ENCODE measurements at regions not wholly inside any gene's neighbourhood (a gene's known extent, or its start where the extent isn't known, plus 50 kb on each side); places are given as distances from the start of the nearest gene placed in this dataset.

DNA sequence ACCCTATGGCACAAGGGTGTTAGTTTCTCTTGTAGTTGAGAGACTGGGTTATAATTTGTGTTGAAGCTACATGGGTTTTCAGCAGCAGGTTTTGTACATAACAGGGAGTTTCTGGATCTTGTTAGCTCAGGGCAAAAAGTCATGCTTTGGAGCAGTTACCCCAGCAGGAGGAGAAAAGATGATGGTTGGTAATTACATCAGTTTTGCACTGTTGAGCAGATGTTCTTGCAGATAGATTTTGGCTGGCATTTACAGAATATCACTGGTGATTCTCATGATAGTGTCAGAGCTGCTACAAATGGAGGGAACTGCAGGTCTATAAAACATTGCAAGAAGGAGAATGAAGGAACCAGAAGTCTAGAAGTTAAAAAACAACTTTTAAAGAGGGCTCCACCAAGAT is 215.2 kb upstream of the ATP5MC3 start:
- Mint-ChIP-seq H3K4me1 (no peaks in the 10 kb centered on the region), H3K4me3 (no peak overlapping the region), H3K36me3 (ENCODE audit: low read depth) (no peaks in the 10 kb centered on the region), H3K27me3 (ENCODE audit: low read depth, poor library complexity) (peaks cover 11% of the 10 kb centered on the region), H3K9me3 (no peaks in the 10 kb centered on the region), H3K27ac (no peak overlapping the region)
- TF ChIP-seq, protein P1, sequence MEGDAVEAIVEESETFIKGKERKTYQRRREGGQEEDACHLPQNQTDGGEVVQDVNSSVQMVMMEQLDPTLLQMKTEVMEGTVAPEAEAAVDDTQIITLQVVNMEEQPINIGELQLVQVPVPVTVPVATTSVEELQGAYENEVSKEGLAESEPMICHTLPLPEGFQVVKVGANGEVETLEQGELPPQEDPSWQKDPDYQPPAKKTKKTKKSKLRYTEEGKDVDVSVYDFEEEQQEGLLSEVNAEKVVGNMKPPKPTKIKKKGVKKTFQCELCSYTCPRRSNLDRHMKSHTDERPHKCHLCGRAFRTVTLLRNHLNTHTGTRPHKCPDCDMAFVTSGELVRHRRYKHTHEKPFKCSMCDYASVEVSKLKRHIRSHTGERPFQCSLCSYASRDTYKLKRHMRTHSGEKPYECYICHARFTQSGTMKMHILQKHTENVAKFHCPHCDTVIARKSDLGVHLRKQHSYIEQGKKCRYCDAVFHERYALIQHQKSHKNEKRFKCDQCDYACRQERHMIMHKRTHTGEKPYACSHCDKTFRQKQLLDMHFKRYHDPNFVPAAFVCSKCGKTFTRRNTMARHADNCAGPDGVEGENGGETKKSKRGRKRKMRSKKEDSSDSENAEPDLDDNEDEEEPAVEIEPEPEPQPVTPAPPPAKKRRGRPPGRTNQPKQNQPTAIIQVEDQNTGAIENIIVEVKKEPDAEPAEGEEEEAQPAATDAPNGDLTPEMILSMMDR (IDR thresholded peaks at IDR 0.05), result no peak
- DNase-seq, result no peak

DNA sequence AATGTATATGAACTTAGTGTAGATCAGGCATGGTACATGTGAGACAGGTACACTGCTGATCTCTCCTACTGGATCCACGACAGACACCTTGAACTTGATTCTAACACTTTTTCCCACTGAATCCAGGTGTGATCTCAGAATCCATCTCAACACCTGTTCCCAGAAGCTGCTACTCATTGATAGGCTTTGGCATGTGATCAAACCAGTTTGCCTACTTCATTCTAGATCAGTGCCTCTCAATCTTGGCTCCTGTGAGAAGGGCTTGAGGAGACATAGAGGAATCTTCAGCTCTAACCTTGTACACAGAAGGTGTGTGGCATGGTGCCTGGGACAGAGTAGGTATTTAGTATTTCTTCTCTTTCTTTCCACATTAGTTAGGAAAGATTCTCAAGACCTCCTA is 212.3 kb upstream of the ATP5MC3 start:
- Mint-ChIP-seq H3K27me3 (ENCODE audit: low read depth, poor library complexity) (peaks cover 11% of the 10 kb centered on the region), H3K27ac (no peak overlapping the region), H3K9me3 (no peaks in the 10 kb centered on the region), H3K4me3 (no peak overlapping the region), H3K36me3 (ENCODE audit: low read depth) (no peaks in the 10 kb centered on the region), H3K4me1 (no peaks in the 10 kb centered on the region)
- no peak for DNase-seq
- TF ChIP-seq, protein P1 (IDR thresholded peaks at IDR 0.05), result no peak

DNA sequence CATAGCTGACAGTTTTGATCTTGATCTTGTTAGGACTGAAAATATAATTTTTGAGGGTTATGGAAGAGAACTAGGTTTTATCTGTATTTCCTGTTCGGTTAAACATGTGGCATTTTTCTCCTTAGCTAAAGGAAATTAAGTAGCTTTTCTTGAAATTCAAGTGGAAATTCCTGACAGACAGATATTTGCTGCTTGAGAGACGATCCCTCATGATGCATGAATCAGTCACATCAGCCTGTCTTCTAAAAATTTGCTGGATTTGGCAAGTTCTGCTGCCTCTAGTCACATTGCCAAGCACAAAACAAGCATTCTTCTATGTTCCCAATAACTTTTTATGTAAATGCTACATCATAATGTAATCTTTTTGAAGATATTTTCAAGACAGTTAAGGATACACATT is 201.8 kb upstream of the ATP5MC3 start:
- no peaks in the 10 kb centered on the region for H3K4me1 Mint-ChIP-seq
- no peak overlapping the region for H3K4me3 Mint-ChIP-seq

DNA sequence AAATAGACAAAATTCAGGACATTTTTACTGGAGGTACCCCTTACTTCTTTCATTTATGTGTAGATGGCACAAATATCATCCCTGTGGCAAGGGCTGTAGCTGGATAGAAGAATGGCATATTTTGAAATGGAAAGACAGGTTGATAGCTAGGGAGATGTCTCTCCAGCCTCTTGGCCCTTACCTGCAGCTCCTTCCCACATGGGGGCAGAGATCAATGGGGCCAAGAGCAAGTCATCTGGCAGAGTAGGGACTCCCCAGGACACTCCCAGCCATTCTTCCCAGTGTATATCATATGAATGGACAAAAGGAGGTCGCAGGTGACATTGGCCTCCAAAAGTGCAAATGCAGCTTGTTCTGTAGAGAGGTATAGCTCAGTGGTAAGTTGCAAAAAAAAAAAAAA is 192.2 kb upstream of the ATP5MC3 start:
- no peak overlapping the region for H3K27ac Mint-ChIP-seq
- TF ChIP-seq, protein P1 (IDR thresholded peaks at IDR 0.05), result no peak
- no peaks in the 10 kb centered on the region for H3K9me3 Mint-ChIP-seq

More for the DNA sequence above, 201.8 kb upstream of the ATP5MC3 start:
- peaks cover 44% of the 10 kb centered on the region for H3K9me3 Mint-ChIP-seq
- no peak for DNase-seq
- H3K36me3 Mint-ChIP-seq (ENCODE audit: low read depth), result peaks cover 15% of the 10 kb centered on the region
- H3K27ac Mint-ChIP-seq, result no peak overlapping the region
- H3K27me3 Mint-ChIP-seq (ENCODE audit: low read depth, poor library complexity), result peaks cover 4% of the 10 kb centered on the region
- TF ChIP-seq, protein P1 (IDR thresholded peaks at IDR 0.05), result no peak

DNA sequence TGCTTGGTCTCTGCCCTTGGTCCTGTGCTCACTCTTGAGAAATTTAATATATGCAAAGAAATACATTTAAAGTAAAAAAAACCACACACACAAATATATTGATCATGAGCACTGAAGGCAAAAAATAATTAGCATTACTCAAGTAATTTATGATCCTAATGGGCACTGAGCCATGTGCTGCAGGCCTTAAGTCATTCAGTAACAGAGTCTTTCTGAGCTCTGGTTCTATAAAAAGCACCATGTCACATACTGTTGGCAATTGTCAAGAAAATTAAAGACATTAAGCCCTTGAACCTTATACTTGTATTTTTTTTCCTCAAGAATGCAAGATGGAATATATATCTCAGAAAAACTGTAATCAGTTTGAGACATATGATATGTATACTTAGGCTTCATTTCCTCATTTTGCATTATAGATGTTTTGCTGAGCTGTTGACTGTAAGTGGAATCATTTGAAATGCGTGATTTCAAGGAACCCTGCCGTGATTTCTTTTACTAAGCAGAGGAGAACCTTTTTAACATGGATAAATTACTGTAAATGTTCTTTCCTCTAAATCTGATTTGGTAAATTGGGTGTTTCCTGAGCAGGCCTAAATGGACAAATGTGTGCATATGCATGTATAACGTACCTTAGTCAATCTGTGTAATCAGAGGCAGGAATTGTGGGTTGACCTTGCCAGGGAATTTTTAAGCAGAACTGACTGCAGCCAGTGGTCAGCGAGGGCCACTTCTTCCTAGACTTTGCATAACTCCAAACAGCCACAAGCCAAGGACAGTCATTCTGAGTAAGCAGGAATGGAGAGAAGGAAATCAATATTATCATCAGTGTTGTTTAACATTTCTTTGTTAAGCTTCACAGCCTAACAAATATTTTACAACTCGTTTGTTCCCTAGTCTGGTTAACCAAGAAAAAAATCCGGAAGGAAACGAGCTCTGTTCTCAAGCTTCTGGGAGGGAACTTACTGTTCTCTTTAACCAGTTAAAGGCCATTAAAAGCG is 191.5 kb upstream of the ATP5MC3 start:
- TF ChIP-seq, protein P1 (IDR thresholded peaks at IDR 0.05), result no peak
- no peak overlapping the region for H3K27ac Mint-ChIP-seq
- H3K4me1 Mint-ChIP-seq, result peaks cover 11% of the 10 kb centered on the region
- no peaks in the 10 kb centered on the region for H3K36me3 Mint-ChIP-seq (ENCODE audit: low read depth)
- DNase-seq, result no peak
- no peak overlapping the region for H3K4me3 Mint-ChIP-seq
- no peaks in the 10 kb centered on the region for H3K9me3 Mint-ChIP-seq
- peaks cover 8% of the 10 kb centered on the region for H3K27me3 Mint-ChIP-seq (ENCODE audit: low read depth, poor library complexity)

More for the DNA sequence above, 192.2 kb upstream of the ATP5MC3 start:
- Mint-ChIP-seq H3K4me3 (no peak overlapping the region), H3K4me1 (peaks cover 11% of the 10 kb centered on the region), H3K27me3 (ENCODE audit: low read depth, poor library complexity) (peaks cover 8% of the 10 kb centered on the region), H3K36me3 (ENCODE audit: low read depth) (no peaks in the 10 kb centered on the region)
- DNase-seq, result no peak

Data from nephron progenitor cell (in vitro differentiated cells).